ENCODE measurements at regions not wholly inside any gene's neighbourhood (a gene's known extent, or its start where the extent isn't known, plus 50 kb on each side); places are given as distances from the start of the nearest gene placed in this dataset.

GRCh38 chr13:58313219-58313618 is 681.7 kb downstream of the PCDH17 start:
- Histone ChIP-seq H3K36me3 (replicated peaks in 1 of 2; ENCODE audit: control insufficient read depth in 1 of 2, insufficient read depth in 2 of 2, low read length in 1 of 2) (no peaks in the 10 kb centered on the region), H3K9ac (no peak overlapping the region), H3K4me3 (ENCODE audit: low read depth in 2 of 2, low read length in 1 of 2) (no peak overlapping the region), H3K4me1 (ENCODE audit: control insufficient read depth in 1 of 2, insufficient read depth in 2 of 2, low read depth in 1 of 2, low read length in 1 of 2) (no peaks in the 10 kb centered on the region), H2AFZ (ENCODE audit: low read depth) (no peak overlapping the region), H3K79me2 (ENCODE audit: insufficient read depth) (no peaks in the 10 kb centered on the region), H3K9me3 (no peaks in the 10 kb centered on the region), H3K27me3 (ENCODE audit: insufficient read depth) (no peaks in the 10 kb centered on the region), H3F3A (replicated peaks; ENCODE audit: insufficient read depth) (no peaks in the 10 kb centered on the region), H3K9me2 (no peaks in the 10 kb centered on the region), H3K27ac (ENCODE audit: low read depth in 2 of 2, low read length in 1 of 2) (no peak overlapping the region), H4K20me1 (ENCODE audit: insufficient read depth) (no peaks in the 10 kb centered on the region), H3K4me2 (no peak overlapping the region)
- 28% methylated on average over 2 of the region's 2 CpGs for WGBS (ENCODE audit: low lambda C conversion rate)
- ChIA-PET POLR2A (no interaction called here), CTCF (no interaction called here)
- no peak for DNase-seq
- no peak for TF ChIP-seq POLR2AphosphoS5 (IDR thresholded peaks at IDR 0.05; ENCODE audit: low read depth, low read length)
- TF ChIP-seq TCF12 (IDR thresholded peaks at IDR 0.05): no peak
- no peak for TF ChIP-seq FOXM1 (IDR thresholded peaks at IDR 0.05; ENCODE audit: low read depth)
- TF ChIP-seq JUND (IDR thresholded peaks at IDR 0.05): no peak
- no peak for TF ChIP-seq NFIC (IDR thresholded peaks at IDR 0.05; ENCODE audit: borderline replicate concordance)
- TF ChIP-seq RXRA (IDR thresholded peaks at IDR 0.05; ENCODE audit: borderline replicate concordance, low read depth): no peak
- TF ChIP-seq MAX (IDR thresholded peaks at IDR 0.05; ENCODE audit: low read depth): no peak
- no peak for TF ChIP-seq PBX3 (IDR thresholded peaks at IDR 0.05)
- no peak for TF ChIP-seq IRF3 (IDR thresholded peaks at IDR 0.05; ENCODE audit: low read depth, low read length)
- no peak for TF ChIP-seq FOSL2 (IDR thresholded peaks at IDR 0.05; ENCODE audit: borderline replicate concordance, low read depth)

- no peaks in the 10 kb centered on the region for H3K9me2 ChIP-seq
- H4K20me1 ChIP-seq (ENCODE audit: insufficient read depth): no peaks in the 10 kb centered on the region
- H3K4me1 ChIP-seq (ENCODE audit: control insufficient read depth in 1 of 2, insufficient read depth in 2 of 2, low read depth in 1 of 2, low read length in 1 of 2): no peaks in the 10 kb centered on the region
- no peaks in the 10 kb centered on the region for H3K9me3 ChIP-seq
- H3K36me3 ChIP-seq (replicated peaks in 1 of 2; ENCODE audit: control insufficient read depth in 1 of 2, insufficient read depth in 2 of 2, low read length in 1 of 2): no peaks in the 10 kb centered on the region
- H3K4me3 ChIP-seq (ENCODE audit: low read depth in 2 of 2, low read length in 1 of 2): no peak overlapping the region
- no peaks in the 10 kb centered on the region for H3K27me3 ChIP-seq (ENCODE audit: insufficient read depth)
- ChIA-PET POLR2A (no interaction called here), CTCF (no interaction called here)
- DNase-seq: no peak
- no peak overlapping the region for H3K9ac ChIP-seq
- no peak overlapping the region for H3K4me2 ChIP-seq
- H3K79me2 ChIP-seq (ENCODE audit: insufficient read depth): no peaks in the 10 kb centered on the region
- H3K27ac ChIP-seq (ENCODE audit: low read depth in 2 of 2, low read length in 1 of 2): no peak overlapping the region
- TF ChIP-seq REST (IDR thresholded peaks at IDR 0.05; ENCODE audit: low read depth, low read length): no peak
- TF ChIP-seq RCOR1 (IDR thresholded peaks at IDR 0.05; ENCODE audit: low read length): no peak
- TF ChIP-seq TEAD4 (IDR thresholded peaks at IDR 0.05; ENCODE audit: borderline replicate concordance, insufficient read depth): no peak
- no peak for TF ChIP-seq RAD21 (IDR thresholded peaks at IDR 0.05; ENCODE audit: low read length)
- TF ChIP-seq CHD2 (IDR thresholded peaks at IDR 0.05; ENCODE audit: low read length, partially characterized antibody): no peak
- TF ChIP-seq MEF2A (IDR thresholded peaks at IDR 0.05; ENCODE audit: borderline replicate concordance, low read depth): no peak
- TF ChIP-seq MXI1 (IDR thresholded peaks at IDR 0.05; ENCODE audit: low read depth, low read length): no peak
- TF ChIP-seq USF1 (IDR thresholded peaks at IDR 0.05; ENCODE audit: borderline replicate concordance, low read depth): no peak
- TF ChIP-seq NFIC (IDR thresholded peaks at IDR 0.05; ENCODE audit: borderline replicate concordance): no peak
- TF ChIP-seq GATA2 (CRISPR knock-in tag; IDR thresholded peaks at IDR 0.05): no peak
- TF ChIP-seq TCF12 (IDR thresholded peaks at IDR 0.05): no peak
- no peak for TF ChIP-seq RXRA (IDR thresholded peaks at IDR 0.05; ENCODE audit: borderline replicate concordance, low read depth)
- TF ChIP-seq NRF1 (IDR thresholded peaks at IDR 0.05; ENCODE audit: low read depth, low read length): no peak
- TF ChIP-seq GABPA (IDR thresholded peaks at IDR 0.05; ENCODE audit: low read depth): no peak
- no peak for TF ChIP-seq SIN3A (IDR thresholded peaks at IDR 0.05; ENCODE audit: borderline replicate concordance, low read depth, low read length)
- H3F3A ChIP-seq (replicated peaks; ENCODE audit: insufficient read depth): no peaks in the 10 kb centered on the region
- 67% methylated on average over 10 of the region's 50 CpGs for WGBS (ENCODE audit: low lambda C conversion rate)
- H2AFZ ChIP-seq (ENCODE audit: low read depth): no peak overlapping the region
These were observed 687.1 kb downstream of the PCDH17 start for GRCh38 chr13:58318495-58319167.
